ENCODE measurements at regions not wholly inside any gene's neighbourhood (a gene's known extent, or its start where the extent isn't known, plus 50 kb on each side); places are given as distances from the start of the nearest gene placed in this dataset.

GRCh38 chr1:184911103-184911745 is 63.1 kb downstream of the NIBAN1 start:
- H3K27ac ChIP-seq, result no peak overlapping the region
- H3K36me3 ChIP-seq, result no peaks in the 10 kb centered on the region
- no peak for DNase-seq
- no peak overlapping the region for H3K4me3 ChIP-seq (ENCODE audit: low read depth, low read length)
- no peaks in the 10 kb centered on the region for H3K27me3 ChIP-seq (ENCODE audit: insufficient read depth, low read depth, severe bottlenecking)
- TF ChIP-seq CTCF (IDR thresholded peaks at IDR 0.05; ENCODE audit: low read depth, low read length), result no peak
- no peaks in the 10 kb centered on the region for H3K9me3 ChIP-seq (ENCODE audit: severe bottlenecking)

GRCh38 chr1:184910691-184911091 is 63.6 kb downstream of the NIBAN1 start:
- Histone ChIP-seq H3K9me3 (ENCODE audit: severe bottlenecking) (no peaks in the 10 kb centered on the region), H3K4me3 (ENCODE audit: low read depth, low read length) (no peak overlapping the region), H3K27me3 (ENCODE audit: insufficient read depth, low read depth, severe bottlenecking) (no peaks in the 10 kb centered on the region), H3K27ac (no peak overlapping the region), H3K36me3 (no peaks in the 10 kb centered on the region)
- no peak for TF ChIP-seq CTCF (IDR thresholded peaks at IDR 0.05; ENCODE audit: low read depth, low read length)
- no peak for DNase-seq

- no peak for TF ChIP-seq CTCF (IDR thresholded peaks at IDR 0.05; ENCODE audit: low read depth, low read length)
- no peak overlapping the region for H3K27ac ChIP-seq
- H3K27me3 ChIP-seq (ENCODE audit: insufficient read depth, low read depth, severe bottlenecking), result no peaks in the 10 kb centered on the region
- H3K36me3 ChIP-seq, result no peaks in the 10 kb centered on the region
- H3K4me3 ChIP-seq (ENCODE audit: low read depth, low read length), result no peak overlapping the region
- DNase-seq, result no peak
- H3K9me3 ChIP-seq (ENCODE audit: severe bottlenecking), result no peaks in the 10 kb centered on the region
These were observed 64.3 kb downstream of the NIBAN1 start for GRCh38 chr1:184910005-184910404.

GRCh38 chr1:184909019-184909418 is 65.3 kb downstream of the NIBAN1 start:
- TF ChIP-seq CTCF (IDR thresholded peaks at IDR 0.05; ENCODE audit: low read depth, low read length), result no peak
- Histone ChIP-seq H3K4me3 (ENCODE audit: low read depth, low read length) (no peak overlapping the region), H3K27ac (no peak overlapping the region), H3K27me3 (ENCODE audit: insufficient read depth, low read depth, severe bottlenecking) (no peaks in the 10 kb centered on the region), H3K9me3 (ENCODE audit: severe bottlenecking) (no peaks in the 10 kb centered on the region), H3K36me3 (no peaks in the 10 kb centered on the region)
- DNase-seq, result no peak

- DNase-seq, result no peak
- H3K36me3 ChIP-seq, result no peaks in the 10 kb centered on the region
- no peaks in the 10 kb centered on the region for H3K27me3 ChIP-seq (ENCODE audit: insufficient read depth, low read depth, severe bottlenecking)
- no peak overlapping the region for H3K4me3 ChIP-seq (ENCODE audit: low read depth, low read length)
- no peak for TF ChIP-seq CTCF (IDR thresholded peaks at IDR 0.05; ENCODE audit: low read depth, low read length)
- H3K27ac ChIP-seq, result no peak overlapping the region
- H3K9me3 ChIP-seq (ENCODE audit: severe bottlenecking), result no peaks in the 10 kb centered on the region
These were observed 65.8 kb downstream of the NIBAN1 start for GRCh38 chr1:184908506-184908905.

- H3K27ac ChIP-seq, result no peak overlapping the region
- H3K27me3 ChIP-seq (ENCODE audit: insufficient read depth, low read depth, severe bottlenecking), result no peaks in the 10 kb centered on the region
- no peak for DNase-seq
- no peak overlapping the region for H3K4me3 ChIP-seq (ENCODE audit: low read depth, low read length)
- H3K36me3 ChIP-seq, result no peaks in the 10 kb centered on the region
- TF ChIP-seq CTCF (IDR thresholded peaks at IDR 0.05; ENCODE audit: low read depth, low read length), result no peak
- H3K9me3 ChIP-seq (ENCODE audit: severe bottlenecking), result no peaks in the 10 kb centered on the region
These were observed 66.8 kb downstream of the NIBAN1 start for GRCh38 chr1:184907500-184907899.

Measured in WERI-Rb-1 (cell line).